Ovary (tissue), 3 donors: ENCODE measurements at regions not wholly inside any gene's neighbourhood (a gene's known extent, or its start where the extent isn't known, plus 50 kb on each side); places are given as distances from the start of the nearest gene placed in this dataset.

ENCODE experiments used
- EP300 ChIP-seq: sonication (generic); formaldehyde crosslinking; IDR thresholded peaks from one replicate; pipeline ENCODE4 v1.6.1; 2017; ENCODE audit warnings: antibody characterized with exemption
- POLR2A ChIP-seq: fragments of 450-650 bp; IDR thresholded peaks from one replicate; pipeline ENCODE4 v1.6.1; 2017; ENCODE audit warnings: antibody characterized with exemption, mild to moderate bottlenecking, moderate library complexity
- TF ChIP-seq, protein P1 (sequence below), 3 donors: fragments of 450-650 bp in 2 of 3; fragments of 200-600 bp in 1 of 3; IDR thresholded peaks; one replicate each; pipeline versions ENCODE4 v1.5.1 to v1.8.0; 2016 to 2022; ENCODE audit warnings: antibody characterized with exemption in 3 of 3, mild to moderate bottlenecking in 1 of 3
- donor health status: DM: no; HTN: no; CAD: no.

DNA sequence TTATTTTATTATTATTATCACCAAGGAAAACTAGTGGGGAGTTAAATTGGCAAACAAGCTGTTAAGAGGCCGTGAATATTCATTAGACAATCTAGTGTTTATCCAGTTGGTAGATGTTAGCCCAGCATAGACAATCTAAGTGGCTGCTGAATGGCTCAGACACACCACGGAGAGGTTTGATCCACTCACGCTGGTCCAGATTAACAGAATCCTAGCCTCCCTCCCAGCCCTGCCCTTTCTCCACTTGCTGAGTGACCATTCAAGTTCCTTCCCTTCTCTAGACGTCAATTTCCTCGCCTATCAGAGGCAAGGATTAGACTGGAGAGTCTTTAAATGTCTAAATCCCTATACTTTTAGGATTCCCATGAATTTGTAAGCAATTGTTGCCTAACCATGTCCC lies 80.1 kb downstream of the RRAGC start:
- TF ChIP-seq, protein P1, sequence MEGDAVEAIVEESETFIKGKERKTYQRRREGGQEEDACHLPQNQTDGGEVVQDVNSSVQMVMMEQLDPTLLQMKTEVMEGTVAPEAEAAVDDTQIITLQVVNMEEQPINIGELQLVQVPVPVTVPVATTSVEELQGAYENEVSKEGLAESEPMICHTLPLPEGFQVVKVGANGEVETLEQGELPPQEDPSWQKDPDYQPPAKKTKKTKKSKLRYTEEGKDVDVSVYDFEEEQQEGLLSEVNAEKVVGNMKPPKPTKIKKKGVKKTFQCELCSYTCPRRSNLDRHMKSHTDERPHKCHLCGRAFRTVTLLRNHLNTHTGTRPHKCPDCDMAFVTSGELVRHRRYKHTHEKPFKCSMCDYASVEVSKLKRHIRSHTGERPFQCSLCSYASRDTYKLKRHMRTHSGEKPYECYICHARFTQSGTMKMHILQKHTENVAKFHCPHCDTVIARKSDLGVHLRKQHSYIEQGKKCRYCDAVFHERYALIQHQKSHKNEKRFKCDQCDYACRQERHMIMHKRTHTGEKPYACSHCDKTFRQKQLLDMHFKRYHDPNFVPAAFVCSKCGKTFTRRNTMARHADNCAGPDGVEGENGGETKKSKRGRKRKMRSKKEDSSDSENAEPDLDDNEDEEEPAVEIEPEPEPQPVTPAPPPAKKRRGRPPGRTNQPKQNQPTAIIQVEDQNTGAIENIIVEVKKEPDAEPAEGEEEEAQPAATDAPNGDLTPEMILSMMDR (IDR thresholded peaks at IDR 0.05) = no peak
- TF ChIP-seq POLR2A = no peak
- TF ChIP-seq EP300 = no peak
